OCI-LY7 (cell line): ENCODE measurements at regions not wholly inside any gene's neighbourhood (a gene's known extent, or its start where the extent isn't known, plus 50 kb on each side); places are given as distances from the start of the nearest gene placed in this dataset.

Experiments used
- EZH2phosphoT487 ChIP-seq: fragments of 200-600 bp; sonication (generic); IDR thresholded peaks from 2 replicates; pipeline ENCODE4 v1.6.1; 2018; ENCODE audit warnings: low read depth, borderline replicate concordance, mild to moderate bottlenecking, mixed run types, antibody characterized with exemption, low read length, moderate library complexity, mixed read lengths
- TF ChIP-seq, protein P1 (sequence below): fragments of 200-600 bp; sonication (generic); conservative IDR thresholded peaks from 2 replicates; pipeline ENCODE4 v1.5.1; 2014; ENCODE audit warnings: mild to moderate bottlenecking, antibody characterized with exemption, low read length, moderate library complexity, mixed read lengths

DNA sequence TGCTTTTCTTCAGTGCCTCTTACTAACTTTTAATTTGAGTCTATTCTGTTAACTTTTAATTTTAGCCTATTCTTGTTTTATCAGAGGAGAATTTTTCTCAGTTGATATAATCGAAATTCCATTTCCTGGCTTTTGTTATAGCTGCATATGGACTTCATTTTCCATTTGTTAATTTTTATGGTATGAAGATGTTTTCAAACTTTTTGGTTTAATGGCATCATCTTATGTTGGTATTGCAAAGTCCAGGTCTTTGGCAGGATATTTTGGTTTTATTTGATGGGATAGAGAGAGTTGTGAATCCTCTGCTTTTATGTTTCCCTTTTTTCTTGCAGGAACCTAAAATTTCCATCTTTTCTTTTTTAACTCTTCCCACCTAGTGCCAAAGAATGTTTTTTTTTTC, 70.9 kb upstream of the RAPGEF4 start:
- TF ChIP-seq, protein P1, sequence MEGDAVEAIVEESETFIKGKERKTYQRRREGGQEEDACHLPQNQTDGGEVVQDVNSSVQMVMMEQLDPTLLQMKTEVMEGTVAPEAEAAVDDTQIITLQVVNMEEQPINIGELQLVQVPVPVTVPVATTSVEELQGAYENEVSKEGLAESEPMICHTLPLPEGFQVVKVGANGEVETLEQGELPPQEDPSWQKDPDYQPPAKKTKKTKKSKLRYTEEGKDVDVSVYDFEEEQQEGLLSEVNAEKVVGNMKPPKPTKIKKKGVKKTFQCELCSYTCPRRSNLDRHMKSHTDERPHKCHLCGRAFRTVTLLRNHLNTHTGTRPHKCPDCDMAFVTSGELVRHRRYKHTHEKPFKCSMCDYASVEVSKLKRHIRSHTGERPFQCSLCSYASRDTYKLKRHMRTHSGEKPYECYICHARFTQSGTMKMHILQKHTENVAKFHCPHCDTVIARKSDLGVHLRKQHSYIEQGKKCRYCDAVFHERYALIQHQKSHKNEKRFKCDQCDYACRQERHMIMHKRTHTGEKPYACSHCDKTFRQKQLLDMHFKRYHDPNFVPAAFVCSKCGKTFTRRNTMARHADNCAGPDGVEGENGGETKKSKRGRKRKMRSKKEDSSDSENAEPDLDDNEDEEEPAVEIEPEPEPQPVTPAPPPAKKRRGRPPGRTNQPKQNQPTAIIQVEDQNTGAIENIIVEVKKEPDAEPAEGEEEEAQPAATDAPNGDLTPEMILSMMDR = no peak
- no peak for TF ChIP-seq EZH2phosphoT487
